ENCODE measurements at regions not wholly inside any gene's neighbourhood (a gene's known extent, or its start where the extent isn't known, plus 50 kb on each side); places are given as distances from the start of the nearest gene placed in this dataset.

- no peak overlapping the region for H3K4me2 ChIP-seq (ENCODE audit: low read length)
- no peaks in the 10 kb centered on the region; the same call in 1 of the 2 replicates for H3K9me3 ChIP-seq (ENCODE audit: control insufficient read depth, insufficient read depth, low read length)
- H3K36me3 ChIP-seq (ENCODE audit: control insufficient read depth, low read length): no peaks in the 10 kb centered on the region
- TF ChIP-seq EZH2phosphoT487 (IDR thresholded peaks at IDR 0.05; ENCODE audit: borderline replicate concordance, low read length): no peak
- TF ChIP-seq, protein P1, sequence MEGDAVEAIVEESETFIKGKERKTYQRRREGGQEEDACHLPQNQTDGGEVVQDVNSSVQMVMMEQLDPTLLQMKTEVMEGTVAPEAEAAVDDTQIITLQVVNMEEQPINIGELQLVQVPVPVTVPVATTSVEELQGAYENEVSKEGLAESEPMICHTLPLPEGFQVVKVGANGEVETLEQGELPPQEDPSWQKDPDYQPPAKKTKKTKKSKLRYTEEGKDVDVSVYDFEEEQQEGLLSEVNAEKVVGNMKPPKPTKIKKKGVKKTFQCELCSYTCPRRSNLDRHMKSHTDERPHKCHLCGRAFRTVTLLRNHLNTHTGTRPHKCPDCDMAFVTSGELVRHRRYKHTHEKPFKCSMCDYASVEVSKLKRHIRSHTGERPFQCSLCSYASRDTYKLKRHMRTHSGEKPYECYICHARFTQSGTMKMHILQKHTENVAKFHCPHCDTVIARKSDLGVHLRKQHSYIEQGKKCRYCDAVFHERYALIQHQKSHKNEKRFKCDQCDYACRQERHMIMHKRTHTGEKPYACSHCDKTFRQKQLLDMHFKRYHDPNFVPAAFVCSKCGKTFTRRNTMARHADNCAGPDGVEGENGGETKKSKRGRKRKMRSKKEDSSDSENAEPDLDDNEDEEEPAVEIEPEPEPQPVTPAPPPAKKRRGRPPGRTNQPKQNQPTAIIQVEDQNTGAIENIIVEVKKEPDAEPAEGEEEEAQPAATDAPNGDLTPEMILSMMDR (IDR thresholded peaks at IDR 0.05; ENCODE audit: low read depth, low read length, poor library complexity, severe bottlenecking): no peak
- H3K27me3 ChIP-seq (ENCODE audit: control insufficient read depth, low read length): no peaks in the 10 kb centered on the region
- H3K9me2 ChIP-seq (replicated peaks; ENCODE audit: control insufficient read depth, low read length): no peaks in the 10 kb centered on the region
- H4K20me1 ChIP-seq (ENCODE audit: control insufficient read depth, insufficient read depth, low read depth, low read length): no peaks in the 10 kb centered on the region
- H3K4me3 ChIP-seq (ENCODE audit: low read length): no peak overlapping the region
- no peaks in the 10 kb centered on the region for H3K4me1 ChIP-seq (ENCODE audit: control insufficient read depth, low read length)
- H3K27ac ChIP-seq (ENCODE audit: low read depth, low read length): no peak overlapping the region
- H3F3A ChIP-seq (ENCODE audit: control insufficient read depth, insufficient read depth): no peaks in the 10 kb centered on the region
- no peaks in the 10 kb centered on the region for H3K79me2 ChIP-seq (ENCODE audit: control insufficient read depth, low read length)
Observed at GRCh38 chr5:6087576-6087975, 290.8 kb downstream of the MED10 start.

GRCh38 chr5:6086871-6087270, 291.5 kb downstream of the MED10 start:
- Histone ChIP-seq H4K20me1 (ENCODE audit: control insufficient read depth, insufficient read depth, low read depth, low read length) (no peaks in the 10 kb centered on the region), H3K27me3 (ENCODE audit: control insufficient read depth, low read length) (no peaks in the 10 kb centered on the region), H3K9me2 (replicated peaks; ENCODE audit: control insufficient read depth, low read length) (no peaks in the 10 kb centered on the region), H3K4me1 (ENCODE audit: control insufficient read depth, low read length) (no peaks in the 10 kb centered on the region), H3K36me3 (ENCODE audit: control insufficient read depth, low read length) (no peaks in the 10 kb centered on the region), H3K9me3 (ENCODE audit: control insufficient read depth, insufficient read depth, low read length) (no peaks in the 10 kb centered on the region; the same call in 1 of the 2 replicates), H3K79me2 (ENCODE audit: control insufficient read depth, low read length) (no peaks in the 10 kb centered on the region), H3K4me3 (ENCODE audit: low read length) (no peak overlapping the region), H3K4me2 (ENCODE audit: low read length) (no peak overlapping the region), H3K27ac (ENCODE audit: low read depth, low read length) (no peak overlapping the region), H3F3A (ENCODE audit: control insufficient read depth, insufficient read depth) (no peaks in the 10 kb centered on the region)
- TF ChIP-seq, protein P1 (IDR thresholded peaks at IDR 0.05; ENCODE audit: low read depth, low read length, poor library complexity, severe bottlenecking): no peak
- no peak for TF ChIP-seq EZH2phosphoT487 (IDR thresholded peaks at IDR 0.05; ENCODE audit: borderline replicate concordance, low read length)

GRCh38 chr5:6085341-6085860, 292.9 kb downstream of the MED10 start:
- no peaks in the 10 kb centered on the region for H3K27me3 ChIP-seq (ENCODE audit: control insufficient read depth, low read length)
- H3K27ac ChIP-seq (ENCODE audit: low read depth, low read length): no peak overlapping the region
- H3K4me3 ChIP-seq (ENCODE audit: low read length): no peak overlapping the region
- no peak for TF ChIP-seq EZH2phosphoT487 (IDR thresholded peaks at IDR 0.05; ENCODE audit: borderline replicate concordance, low read length)
- TF ChIP-seq, protein P1 (IDR thresholded peaks at IDR 0.05; ENCODE audit: low read depth, low read length, poor library complexity, severe bottlenecking): no peak
- no peaks in the 10 kb centered on the region for H4K20me1 ChIP-seq (ENCODE audit: control insufficient read depth, insufficient read depth, low read depth, low read length)
- no peaks in the 10 kb centered on the region; the same call in 1 of the 2 replicates for H3K9me3 ChIP-seq (ENCODE audit: control insufficient read depth, insufficient read depth, low read length)
- no peak overlapping the region for H3K4me2 ChIP-seq (ENCODE audit: low read length)
- no peaks in the 10 kb centered on the region for H3K9me2 ChIP-seq (replicated peaks; ENCODE audit: control insufficient read depth, low read length)
- H3K79me2 ChIP-seq (ENCODE audit: control insufficient read depth, low read length): no peaks in the 10 kb centered on the region
- no peaks in the 10 kb centered on the region for H3F3A ChIP-seq (ENCODE audit: control insufficient read depth, insufficient read depth)
- H3K4me1 ChIP-seq (ENCODE audit: control insufficient read depth, low read length): no peaks in the 10 kb centered on the region
- H3K36me3 ChIP-seq (ENCODE audit: control insufficient read depth, low read length): no peaks in the 10 kb centered on the region

Measured in DOHH2 (cell line).